ENCODE measurements at regions not wholly inside any gene's neighbourhood (a gene's known extent, or its start where the extent isn't known, plus 50 kb on each side); places are given as distances from the start of the nearest gene placed in this dataset.
A peak's percentile ranks its signal among the peaks of the same experiment; 100 is the strongest.

GRCh38 chr2:238655974-238656722 lies 191.7 kb upstream of the TWIST2 start:
- DNase-seq (ENCODE audit: low spot score): peak; percentile 20

GRCh38 chr2:238657132-238658053 lies 190.5 kb upstream of the TWIST2 start:
- DNase-seq (ENCODE audit: low spot score): no peak

GRCh38 chr2:238658054-238658407 lies 189.9 kb upstream of the TWIST2 start:
- DNase-seq (ENCODE audit: low spot score): no peak

- DNase-seq (ENCODE audit: low spot score): no peak
Observed at GRCh38 chr2:238658820-238659219, 189.1 kb upstream of the TWIST2 start.

GRCh38 chr2:238659231-238659630 lies 188.7 kb upstream of the TWIST2 start:
- no peak for DNase-seq (ENCODE audit: low spot score)

- DNase-seq (ENCODE audit: low spot score): no peak
Observed at GRCh38 chr2:238663586-238663985, 184.3 kb upstream of the TWIST2 start.

- DNase-seq (ENCODE audit: low spot score): no peak
Observed at GRCh38 chr2:238665919-238666318, 182.0 kb upstream of the TWIST2 start.

- DNase-seq (ENCODE audit: low spot score): no peak
Observed at GRCh38 chr2:238666543-238666942, 181.3 kb upstream of the TWIST2 start.

GRCh38 chr2:238667008-238667407 lies 180.9 kb upstream of the TWIST2 start:
- no peak for DNase-seq (ENCODE audit: low spot score)

GRCh38 chr2:238667639-238668038 lies 180.2 kb upstream of the TWIST2 start:
- no peak for DNase-seq (ENCODE audit: low spot score)

- DNase-seq (ENCODE audit: low spot score): no peak
Observed at GRCh38 chr2:238668426-238668825, 179.5 kb upstream of the TWIST2 start.

GRCh38 chr2:238669046-238669445 lies 178.8 kb upstream of the TWIST2 start:
- DNase-seq (ENCODE audit: low spot score): no peak

- no peak for DNase-seq (ENCODE audit: low spot score)
Observed at GRCh38 chr2:238669581-238670080, 178.3 kb upstream of the TWIST2 start.

- DNase-seq (ENCODE audit: low spot score): no peak
Observed at GRCh38 chr2:238670111-238670585, 177.7 kb upstream of the TWIST2 start.

GRCh38 chr2:238682536-238682935 lies 165.3 kb upstream of the TWIST2 start:
- DNase-seq (ENCODE audit: low spot score): no peak

- DNase-seq (ENCODE audit: low spot score): no peak
Observed at GRCh38 chr2:238684362-238685326, 163.2 kb upstream of the TWIST2 start.

- no peak for DNase-seq (ENCODE audit: low spot score)
Observed at GRCh38 chr2:238685327-238685709, 162.6 kb upstream of the TWIST2 start.

GRCh38 chr2:238685713-238686112 lies 162.2 kb upstream of the TWIST2 start:
- no peak for DNase-seq (ENCODE audit: low spot score)

- no peak for DNase-seq (ENCODE audit: low spot score)
Observed at GRCh38 chr2:238686223-238686622, 161.7 kb upstream of the TWIST2 start.

GRCh38 chr2:238688193-238689153 lies 159.4 kb upstream of the TWIST2 start:
- DNase-seq (ENCODE audit: low spot score): no peak

GRCh38 chr2:238689331-238689730 lies 158.6 kb upstream of the TWIST2 start:
- DNase-seq (ENCODE audit: low spot score): no peak

Data from NAMALWA (cell line).